HG03108 (cell line): ENCODE measurements at regions not wholly inside any gene's neighbourhood (a gene's known extent, or its start where the extent isn't known, plus 50 kb on each side); places are given as distances from the start of the nearest gene placed in this dataset.

Source experiments
- ATAC-seq: cut with Tn5 transposase; IDR thresholded peaks from one replicate; pipeline ENCODE4 v1.9.1; 2021; ENCODE audit warnings: moderate library complexity; ENCODE audit not compliant: unreplicated experiment

- ATAC-seq, result no peak
These were observed 99.4 kb upstream of the PARP11 start for GRCh38 chr12:3972576-3972975.

GRCh38 chr12:3968523-3968922, 95.3 kb upstream of the PARP11 start:
- no peak for ATAC-seq

- no peak for ATAC-seq
These were observed 94.5 kb upstream of the PARP11 start for GRCh38 chr12:3967556-3968160.

GRCh38 chr12:3966376-3966775, 93.2 kb upstream of the PARP11 start:
- ATAC-seq, result no peak

- no peak for ATAC-seq
These were observed 91.8 kb upstream of the PARP11 start for GRCh38 chr12:3965046-3965445.

- ATAC-seq, result no peak
These were observed 91.2 kb upstream of the PARP11 start for GRCh38 chr12:3964439-3964838.

GRCh38 chr12:3962631-3963483, 89.7 kb upstream of the PARP11 start:
- no peak for ATAC-seq

- no peak for ATAC-seq
These were observed 88.4 kb upstream of the PARP11 start for GRCh38 chr12:3961591-3961990.

- no peak for ATAC-seq
These were observed 86.8 kb upstream of the PARP11 start for GRCh38 chr12:3959799-3960560.

- no peak for ATAC-seq
These were observed 85.3 kb upstream of the PARP11 start for GRCh38 chr12:3958534-3958933.

- ATAC-seq, result no peak
These were observed 78.4 kb upstream of the PARP11 start for GRCh38 chr12:3951380-3952135.

GRCh38 chr12:3950714-3951320, 77.6 kb upstream of the PARP11 start:
- ATAC-seq, result no peak

- ATAC-seq, result no peak
These were observed 74.6 kb upstream of the PARP11 start for GRCh38 chr12:3947781-3948180.

GRCh38 chr12:3945671-3946070, 72.5 kb upstream of the PARP11 start:
- ATAC-seq, result no peak

GRCh38 chr12:3944620-3945019, 71.4 kb upstream of the PARP11 start:
- ATAC-seq, result no peak

- ATAC-seq, result no peak
These were observed 64.9 kb upstream of the PARP11 start for GRCh38 chr12:3938042-3938544.

- no peak for ATAC-seq
These were observed 61.9 kb upstream of the PARP11 start for GRCh38 chr12:3935078-3935477.

GRCh38 chr12:3933819-3934192, 60.6 kb upstream of the PARP11 start:
- ATAC-seq, result no peak

- no peak for ATAC-seq
These were observed 60.0 kb upstream of the PARP11 start for GRCh38 chr12:3933074-3933818.

- no peak for ATAC-seq
These were observed 58.6 kb upstream of the PARP11 start for GRCh38 chr12:3931776-3932175.
